ENCODE measurements at regions not wholly inside any gene's neighbourhood (a gene's known extent, or its start where the extent isn't known, plus 50 kb on each side); places are given as distances from the start of the nearest gene placed in this dataset.
"Not testable (repeated sequence)": the region's sequence is repeated elsewhere in the genome, so short reads cannot be mapped to it uniquely, and the experiment has no call there.

DNA sequence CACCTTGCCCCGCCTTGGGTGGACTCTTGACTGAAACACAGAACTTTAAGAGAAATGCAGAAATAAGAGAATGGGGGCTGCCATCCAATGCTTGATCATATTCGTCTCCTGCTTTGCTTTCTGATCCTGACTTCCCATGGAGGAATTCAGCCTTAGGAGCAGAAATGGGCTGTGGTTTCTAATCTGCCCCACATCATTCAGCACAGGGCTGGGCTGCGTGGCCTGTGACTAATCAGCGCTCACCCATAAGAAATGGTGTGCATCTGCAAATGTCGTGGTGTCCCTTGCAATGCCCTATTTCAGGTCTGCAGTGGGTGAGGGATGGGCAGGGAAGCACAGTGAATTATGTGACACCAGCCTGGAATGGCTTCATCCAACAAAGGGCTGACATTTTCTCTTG, 60.7 kb upstream of the URI1 start:
- no peak overlapping the region for H3K4me3 ChIP-seq (ENCODE audit: low read depth, low read length)
- no peak for TF ChIP-seq CTCF (IDR thresholded peaks at IDR 0.05; ENCODE audit: borderline replicate concordance, insufficient read depth, low read depth, low read length)

GRCh38 chr19:29882719-29883105, 59.3 kb upstream of the URI1 start:
- no peak for TF ChIP-seq CTCF (IDR thresholded peaks at IDR 0.05; ENCODE audit: borderline replicate concordance, insufficient read depth, low read depth, low read length)
- no peak overlapping the region for H3K4me3 ChIP-seq (ENCODE audit: low read depth, low read length)

DNA sequence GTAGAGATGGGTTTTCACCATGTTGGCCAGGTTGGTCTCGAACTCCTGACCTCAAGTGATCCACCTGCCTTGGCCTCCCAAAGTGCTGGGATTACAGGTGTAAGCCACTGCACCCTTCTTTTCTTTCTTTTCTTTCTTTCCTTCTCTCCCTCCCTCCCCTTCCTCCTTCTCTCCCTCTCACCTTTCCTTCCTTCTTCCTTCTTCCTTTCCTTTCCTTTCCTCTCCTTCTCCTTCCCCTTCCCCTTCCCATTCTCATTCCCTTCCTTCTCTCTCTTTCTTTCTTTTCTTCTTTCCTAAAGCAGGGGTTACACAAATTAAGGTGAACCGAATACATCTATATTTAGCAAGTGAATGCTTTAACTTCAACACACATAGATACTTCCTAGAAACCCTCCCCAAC, 58.0 kb upstream of the URI1 start:
- no peak for TF ChIP-seq CTCF (IDR thresholded peaks at IDR 0.05; ENCODE audit: borderline replicate concordance, insufficient read depth, low read depth, low read length)
- H3K4me3 ChIP-seq (ENCODE audit: low read depth, low read length): no peak overlapping the region

- H3K4me3 ChIP-seq (ENCODE audit: low read depth, low read length): no peak overlapping the region
- TF ChIP-seq CTCF (IDR thresholded peaks at IDR 0.05; ENCODE audit: borderline replicate concordance, insufficient read depth, low read depth, low read length): no peak
Measured at GRCh38 chr19:29884466-29884865, 57.6 kb upstream of the URI1 start.

- H3K4me3 ChIP-seq (ENCODE audit: low read depth, low read length): not testable (repeated sequence)
Measured at GRCh38 chr19:29886106-29886505, 55.9 kb upstream of the URI1 start.

GRCh38 chr19:29886586-29886985, 55.5 kb upstream of the URI1 start:
- no peak overlapping the region for H3K4me3 ChIP-seq (ENCODE audit: low read depth, low read length)
- TF ChIP-seq CTCF (IDR thresholded peaks at IDR 0.05; ENCODE audit: borderline replicate concordance, insufficient read depth, low read depth, low read length): no peak

DNA sequence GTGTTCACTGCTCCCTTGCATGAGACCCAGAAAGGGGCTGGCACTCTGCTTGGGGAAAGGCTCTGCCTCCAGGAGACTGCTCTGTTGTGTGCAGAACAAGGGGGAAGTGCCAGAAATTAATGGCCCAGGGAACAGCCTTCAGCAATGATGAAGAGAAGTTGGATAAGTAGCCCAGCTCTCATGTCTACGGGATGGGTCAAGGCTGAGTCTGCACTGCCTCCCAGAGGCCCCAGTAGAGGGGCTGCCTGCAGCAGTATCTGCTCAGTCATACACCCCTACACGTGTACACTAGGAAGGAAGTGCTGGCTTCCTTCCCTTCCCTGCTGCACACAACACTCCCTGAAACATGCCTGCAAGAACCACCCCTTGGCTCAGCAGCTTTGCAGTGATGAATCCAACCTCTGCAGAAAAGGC, 54.6 kb upstream of the URI1 start:
- TF ChIP-seq CTCF (IDR thresholded peaks at IDR 0.05; ENCODE audit: borderline replicate concordance, insufficient read depth, low read depth, low read length): peak; percentile 17; the same call in 1 of the 2 replicates
- no peak overlapping the region for H3K4me3 ChIP-seq (ENCODE audit: low read depth, low read length)

DNA sequence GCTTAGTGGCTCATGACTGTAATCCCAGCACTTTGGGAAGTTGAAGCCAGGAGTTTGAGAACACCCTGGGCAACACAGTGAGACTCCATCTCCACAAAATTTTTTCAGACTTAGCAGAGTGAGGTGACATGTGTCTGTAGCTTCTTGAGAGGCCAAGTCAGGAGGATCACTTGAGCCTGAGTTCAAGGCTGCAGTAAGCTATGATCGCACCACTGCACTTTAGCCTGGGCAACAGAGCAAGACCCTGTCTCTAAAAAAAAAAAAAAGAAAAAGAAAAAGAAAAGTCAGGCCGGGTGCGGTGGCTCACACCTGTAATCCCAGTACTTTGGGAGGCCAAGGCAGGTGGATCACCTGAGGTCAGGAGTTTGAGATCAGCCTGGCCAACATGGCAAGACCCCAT, 54.0 kb upstream of the URI1 start:
- not testable (repeated sequence) for H3K4me3 ChIP-seq (ENCODE audit: low read depth, low read length)

Data from GM12875 (cell line).